C4-2B (cell line): ENCODE measurements at regions not wholly inside any gene's neighbourhood (a gene's known extent, or its start where the extent isn't known, plus 50 kb on each side); places are given as distances from the start of the nearest gene placed in this dataset.
"Not testable (repeated sequence)": the region's sequence is repeated elsewhere in the genome, so short reads cannot be mapped to it uniquely, and the experiment has no call there.

ENCODE experiments used
- H3K27ac ChIP-seq: fragments of 450-650 bp; 2 replicates; pipeline ENCODE4 v1.5.1; 2017
- CTCF ChIP-seq: fragments of 450-650 bp; conservative IDR thresholded peaks from 2 replicates; pipeline ENCODE4 v1.5.1; 2017; ENCODE audit warnings: mild to moderate bottlenecking
- ZFX ChIP-seq: fragments of 450-650 bp; IDR thresholded peaks from 2 replicates; pipeline ENCODE4 v1.6.1; 2017

- H3K27ac ChIP-seq = no peak overlapping the region
- no peak for TF ChIP-seq CTCF
- TF ChIP-seq ZFX = no peak
Measured at GRCh38 chr13:109945206-109945960, 159.0 kb upstream of the IRS2 start.

DNA sequence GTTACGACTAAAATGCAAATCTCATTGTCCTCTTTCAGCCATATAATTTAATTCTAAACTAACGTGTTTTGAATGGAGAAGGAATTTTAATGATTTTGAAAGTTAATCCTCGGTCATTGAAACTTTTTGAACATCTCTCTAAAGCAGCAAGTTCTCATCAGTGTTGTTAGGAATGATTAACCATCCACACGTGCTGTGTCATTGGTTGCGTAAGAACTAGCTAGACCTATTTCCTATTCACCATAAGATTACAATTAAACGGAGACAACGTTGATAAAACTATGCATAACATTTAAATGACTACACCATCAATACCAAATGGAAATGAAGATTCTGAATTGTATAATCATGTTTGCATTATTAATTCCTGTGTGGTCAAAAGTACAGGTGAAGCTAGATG lies 155.6 kb upstream of the IRS2 start:
- H3K27ac ChIP-seq = no peak overlapping the region
- no peak for TF ChIP-seq ZFX
- no peak for TF ChIP-seq CTCF

- H3K27ac ChIP-seq = no peak overlapping the region
- TF ChIP-seq ZFX (no peak), CTCF (no peak)
Measured at GRCh38 chr13:109941221-109941620, 154.8 kb upstream of the IRS2 start.

DNA sequence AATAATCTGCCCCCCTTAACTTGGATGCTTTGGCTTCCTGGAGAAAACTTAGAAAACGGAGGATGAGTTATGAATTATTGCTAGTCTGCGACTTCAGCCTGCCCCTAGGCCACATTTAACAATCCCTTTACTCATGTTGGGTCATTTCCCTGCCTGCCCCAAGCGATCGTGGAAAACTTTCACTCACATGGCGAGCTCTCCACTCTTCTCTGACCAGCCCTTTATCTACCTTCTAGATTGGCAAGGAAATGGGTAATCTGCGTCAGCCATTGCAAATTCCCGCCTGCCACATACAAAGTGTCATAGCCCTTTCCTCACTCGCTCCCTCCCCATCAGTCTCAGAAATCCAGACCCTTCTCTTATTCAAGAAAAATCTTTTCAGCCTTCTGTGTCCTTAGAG lies 154.3 kb upstream of the IRS2 start:
- no peak overlapping the region for H3K27ac ChIP-seq
- no peak for TF ChIP-seq ZFX
- TF ChIP-seq CTCF = no peak

GRCh38 chr13:109939838-109940237 lies 153.5 kb upstream of the IRS2 start:
- no peak overlapping the region for H3K27ac ChIP-seq
- TF ChIP-seq CTCF (no peak), ZFX (no peak)

DNA sequence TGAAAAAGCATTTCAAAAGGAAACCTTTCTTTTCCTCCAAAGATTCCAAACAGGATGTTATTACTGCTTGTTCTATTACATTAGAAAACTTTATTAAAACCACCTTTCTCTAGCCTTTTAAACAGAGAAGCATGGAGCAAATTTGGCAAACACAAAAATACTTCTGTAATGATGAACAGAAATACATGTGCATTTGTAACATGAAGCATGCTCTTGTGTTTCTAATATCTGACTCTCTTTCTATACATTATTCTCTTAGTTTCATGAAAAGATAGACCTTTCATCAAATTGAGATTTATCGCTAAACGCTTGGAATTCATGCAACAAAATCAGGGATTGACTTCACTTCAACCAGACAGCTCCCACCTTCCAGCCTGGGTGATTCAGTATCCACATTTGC lies 152.8 kb upstream of the IRS2 start:
- TF ChIP-seq CTCF = no peak
- TF ChIP-seq ZFX = no peak
- no peak overlapping the region for H3K27ac ChIP-seq

DNA sequence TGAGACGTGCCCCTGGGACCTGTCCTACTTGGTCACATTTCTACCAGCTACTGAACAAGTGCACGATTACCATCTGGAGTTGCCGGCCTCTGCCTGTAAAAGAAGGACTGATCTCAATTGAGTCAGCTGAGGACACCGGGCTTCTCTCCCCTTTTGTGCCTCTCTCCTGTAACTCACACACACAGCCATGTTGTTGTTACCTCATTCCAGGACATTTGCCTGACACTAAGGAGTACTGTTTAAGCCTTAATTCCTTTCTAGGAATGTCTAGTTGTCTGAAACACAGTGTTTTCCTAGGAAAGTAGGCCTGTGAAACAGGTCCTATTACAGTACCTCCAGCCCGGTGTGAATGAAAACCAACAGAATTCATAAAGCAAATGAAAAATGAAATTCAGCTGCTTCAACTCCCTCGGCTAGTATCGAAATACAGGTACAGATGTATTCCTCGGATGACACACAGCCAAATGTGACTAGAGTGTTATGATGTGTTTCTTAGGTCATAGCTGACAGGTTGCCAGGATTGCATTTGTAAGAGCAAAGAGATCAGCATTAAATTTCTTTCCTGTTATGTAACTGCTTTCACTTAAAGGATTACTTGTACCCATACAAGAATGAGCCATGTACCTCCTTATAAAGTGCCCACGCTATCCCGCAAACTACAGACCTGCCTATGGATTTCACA lies 152.0 kb upstream of the IRS2 start:
- no peak overlapping the region for H3K27ac ChIP-seq
- TF ChIP-seq CTCF (no peak), ZFX (no peak)

DNA sequence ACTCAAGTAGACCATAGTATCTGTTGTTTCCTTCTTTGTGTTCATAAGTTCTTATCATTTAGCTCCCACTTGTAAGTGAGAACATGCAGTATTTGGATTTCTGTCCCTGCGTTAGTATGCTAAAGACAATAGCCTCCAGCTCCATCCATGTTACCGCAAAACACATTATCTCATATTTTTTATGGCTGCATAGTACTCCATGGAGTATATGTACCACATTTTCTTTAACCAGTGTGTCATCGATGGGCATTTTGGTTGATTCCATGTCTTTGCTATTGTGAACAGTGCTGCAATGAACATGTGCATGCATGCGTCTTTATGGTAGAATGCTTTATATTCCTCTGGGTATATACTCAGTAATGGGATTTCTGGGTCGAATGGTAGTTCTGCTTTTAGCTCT lies 148.1 kb upstream of the IRS2 start:
- H3K27ac ChIP-seq = not testable (repeated sequence)
